Right kidney (tissue), 1 donor: ENCODE measurements at regions not wholly inside any gene's neighbourhood (a gene's known extent, or its start where the extent isn't known, plus 50 kb on each side); places are given as distances from the start of the nearest gene placed in this dataset.
A peak's percentile ranks its signal among the peaks of the same experiment; 100 is the strongest.

Experiments used
- DNase-seq: peaks from one replicate; pipeline ENCODE4 v3.0.0-alpha.2; 2016

DNA sequence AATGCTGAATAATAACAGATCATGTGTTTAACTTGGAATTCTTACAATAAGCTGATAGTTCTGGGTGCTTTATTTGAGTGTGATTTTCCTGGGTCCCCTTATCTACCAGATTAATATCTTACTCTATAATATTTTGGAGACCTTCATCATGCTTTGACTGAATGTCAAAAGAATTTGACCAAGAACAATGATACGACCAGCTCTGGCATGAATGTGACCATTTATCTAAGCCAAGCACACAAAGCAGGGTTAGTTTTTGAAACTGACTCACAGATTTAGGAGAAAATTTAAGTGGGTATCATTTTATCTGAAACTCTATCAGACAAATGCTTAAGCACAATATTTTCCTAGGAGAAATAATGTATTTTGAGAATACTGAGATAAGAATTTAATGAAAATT lies 677.0 kb downstream of the NYAP2 start:
- no peak for DNase-seq

DNA sequence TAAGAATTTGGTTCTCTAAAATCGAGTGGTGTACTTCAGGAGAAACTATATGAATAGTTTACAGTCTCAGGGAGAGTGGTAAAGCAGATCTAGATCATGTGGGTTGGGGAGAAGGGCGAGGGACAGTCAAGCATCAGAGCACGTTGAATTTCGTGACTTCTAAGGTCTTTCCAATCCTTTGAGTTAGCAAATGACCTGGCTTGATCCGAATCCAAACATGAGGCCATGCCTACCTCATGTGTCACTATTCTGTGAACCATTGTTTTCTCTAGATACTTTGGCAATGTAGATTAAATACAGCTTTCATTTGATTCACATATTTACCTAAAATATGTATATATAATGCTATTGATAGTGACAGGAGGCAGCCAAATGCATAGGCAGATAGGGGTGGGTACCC lies 674.9 kb downstream of the NYAP2 start:
- no peak for DNase-seq

DNA sequence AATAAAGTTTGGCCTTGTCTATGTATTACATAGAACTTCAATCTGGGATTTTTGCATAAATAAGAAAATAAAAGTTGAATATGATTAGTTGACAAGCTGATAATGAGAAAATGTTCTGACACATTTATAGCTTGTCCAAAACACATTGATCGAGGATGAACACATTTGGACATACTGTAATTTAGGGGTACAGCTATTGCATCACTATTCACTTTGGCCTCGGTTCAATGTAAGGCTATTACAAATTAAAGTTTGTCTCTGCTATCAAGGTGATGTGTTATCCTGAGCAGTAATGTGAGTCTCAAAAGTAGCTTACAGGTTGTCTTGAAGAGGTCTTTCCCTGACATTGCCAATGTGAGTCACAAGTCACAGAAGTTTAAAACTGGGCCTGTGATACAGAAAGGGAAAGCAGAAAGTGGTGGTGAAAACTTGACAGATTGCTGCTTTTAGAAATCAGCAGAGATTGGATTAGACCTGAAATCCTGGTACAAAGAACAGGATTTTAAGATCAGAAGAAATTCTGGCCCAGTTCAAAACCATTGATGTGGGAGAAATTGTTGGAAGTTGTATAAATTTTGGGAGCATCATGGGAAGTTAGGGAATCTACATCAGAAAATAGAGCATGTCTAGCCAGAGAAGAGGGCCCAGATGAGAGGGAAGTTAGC lies 674.1 kb downstream of the NYAP2 start:
- DNase-seq = no peak

DNA sequence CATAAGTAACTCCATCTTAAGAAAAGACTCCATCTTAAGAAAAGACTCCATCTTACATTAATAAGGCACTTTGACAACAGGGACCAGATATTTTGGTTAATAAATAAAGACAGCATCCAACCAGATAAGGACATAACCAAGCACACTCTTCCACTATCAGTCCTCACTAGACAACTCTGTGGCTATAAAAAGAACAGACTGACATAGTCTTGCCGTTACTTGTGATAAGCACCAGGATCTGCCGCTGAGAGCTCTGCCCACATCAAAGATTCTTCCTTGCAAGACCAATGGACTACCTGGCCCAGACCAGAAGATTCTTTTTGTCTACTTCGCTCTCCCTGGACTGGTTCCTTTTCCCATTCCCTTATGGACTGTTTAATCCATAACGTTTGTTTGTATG lies 667.4 kb downstream of the NYAP2 start:
- DNase-seq = no peak

DNA sequence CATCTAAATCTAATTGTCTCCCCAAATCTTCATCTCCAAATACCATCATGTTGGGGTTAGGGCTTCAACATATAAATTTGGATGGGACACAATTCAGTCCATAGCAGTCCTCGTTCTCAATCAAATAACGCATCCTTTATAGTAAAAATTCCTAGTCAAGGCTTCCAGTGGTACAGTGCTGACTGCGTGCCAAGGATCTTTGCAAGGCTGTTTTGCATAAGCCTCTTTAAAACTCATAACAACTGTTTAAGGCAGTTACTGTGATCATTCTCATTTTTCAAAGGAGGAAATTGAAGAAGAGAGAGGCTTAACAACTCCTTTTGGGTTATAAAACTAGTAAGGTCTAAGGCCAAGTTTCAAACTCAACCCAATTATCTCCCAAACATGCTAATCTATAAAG lies 666.9 kb downstream of the NYAP2 start:
- no peak for DNase-seq

DNA sequence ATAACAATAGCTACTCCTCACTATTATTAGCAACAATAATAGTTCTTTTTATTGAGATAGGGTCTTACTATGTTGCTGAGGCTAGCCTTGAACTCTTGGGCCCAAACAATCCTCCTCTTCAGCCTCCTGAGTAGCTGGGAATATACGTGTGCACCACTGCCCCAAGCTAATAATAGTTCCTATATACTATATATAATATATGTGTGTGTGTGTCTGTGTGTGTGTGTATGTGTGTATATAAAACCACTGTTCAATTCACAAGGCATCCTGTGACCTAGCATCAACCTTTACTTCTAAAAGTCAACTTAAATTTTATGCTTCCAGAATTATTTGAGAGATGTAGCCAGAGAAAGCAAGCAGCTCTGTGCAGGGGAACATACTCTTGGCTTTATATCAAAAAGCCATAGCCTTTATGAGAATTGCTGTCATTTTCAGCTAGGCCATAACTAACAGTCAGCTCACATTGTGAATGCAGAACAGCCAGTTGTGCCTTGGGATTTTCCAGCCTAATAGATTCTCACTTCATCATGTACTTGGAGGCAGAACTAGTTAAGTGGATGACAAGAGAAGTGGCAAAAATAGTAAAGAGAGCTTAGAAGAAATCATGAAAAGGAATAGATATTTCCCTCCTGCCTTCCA lies 665.5 kb downstream of the NYAP2 start:
- DNase-seq = no peak

DNA sequence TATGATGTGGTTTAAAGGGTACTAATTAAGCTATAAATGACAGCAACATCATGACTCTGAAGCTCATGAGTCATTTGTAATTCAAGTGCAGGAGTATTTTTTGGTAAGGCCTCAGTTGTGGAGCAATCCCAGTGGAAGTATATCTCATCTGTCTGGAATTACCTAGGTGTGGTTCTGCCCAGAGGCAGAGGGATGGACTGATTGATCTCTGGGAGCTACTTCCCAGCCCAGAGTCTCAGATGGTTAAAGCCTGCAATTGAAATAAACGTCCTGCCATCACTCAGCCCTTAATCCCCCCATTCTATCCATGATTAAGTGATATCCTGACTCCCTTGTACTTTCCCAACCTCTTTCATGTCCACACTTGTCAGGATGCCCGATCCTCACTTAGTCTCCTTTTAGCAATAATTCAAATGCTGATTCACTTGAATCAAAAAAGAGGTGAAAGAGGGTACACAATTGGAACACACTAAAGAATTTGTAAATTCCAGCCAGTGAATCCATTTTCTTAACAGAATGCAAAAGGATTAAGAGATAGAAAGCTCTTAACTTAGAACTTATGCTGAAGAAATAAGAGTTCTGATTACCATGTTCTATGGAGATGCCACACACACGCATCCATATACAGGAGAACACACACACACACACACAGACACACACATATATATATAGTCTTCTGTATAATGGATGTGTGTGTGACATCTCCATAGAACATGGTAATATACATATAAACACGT lies 664.4 kb downstream of the NYAP2 start:
- DNase-seq = no peak

DNA sequence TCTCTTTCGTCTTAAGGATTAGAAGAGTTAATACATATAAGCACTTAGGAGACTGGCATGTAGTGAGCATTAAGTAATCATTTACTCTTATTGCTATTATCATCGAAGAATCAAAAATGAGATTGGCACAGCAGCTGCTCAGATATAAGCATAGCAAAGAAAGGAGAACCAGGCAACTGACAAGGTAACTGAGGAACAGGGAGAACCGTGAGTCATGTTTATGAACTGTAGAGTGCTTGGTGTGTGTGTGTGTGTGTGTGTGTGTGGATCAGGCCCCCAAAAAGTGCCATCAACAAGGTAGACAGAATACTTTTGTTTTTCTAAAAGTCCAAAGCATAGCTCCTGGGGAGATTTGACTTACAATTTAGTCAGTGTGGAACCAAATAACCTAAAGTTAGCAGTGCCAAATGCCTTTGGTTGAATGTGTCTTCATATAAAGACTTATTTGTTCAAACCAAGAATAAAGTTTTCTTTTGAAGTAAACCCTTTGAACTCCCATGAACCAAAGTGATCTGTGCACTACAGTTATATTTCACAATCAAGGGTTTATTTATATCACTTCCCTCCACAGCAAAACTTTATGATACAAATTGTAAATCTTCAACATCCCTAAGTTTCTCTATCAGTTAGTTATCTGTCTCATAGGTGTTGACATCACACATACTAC lies 660.6 kb downstream of the NYAP2 start:
- DNase-seq = no peak

DNA sequence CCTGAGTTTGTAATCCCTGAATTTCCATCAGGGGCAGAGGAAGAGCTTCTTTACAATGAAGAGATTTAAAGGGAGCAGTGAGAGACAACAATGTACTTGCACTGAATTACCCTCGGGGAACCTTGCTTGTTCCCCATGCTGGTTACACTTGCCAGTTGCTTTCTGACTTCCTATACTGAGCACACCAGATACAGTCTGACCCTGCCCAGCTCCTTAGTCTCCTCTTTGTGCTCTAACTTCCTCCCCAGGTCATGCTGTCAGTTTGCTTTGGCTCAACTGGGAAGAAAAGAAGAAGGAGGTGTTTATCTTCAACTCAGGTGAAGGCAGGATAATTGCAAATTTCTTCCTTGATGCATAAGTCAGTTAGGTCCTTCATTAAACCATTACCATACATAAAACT lies 658.4 kb downstream of the NYAP2 start:
- no peak for DNase-seq

DNA sequence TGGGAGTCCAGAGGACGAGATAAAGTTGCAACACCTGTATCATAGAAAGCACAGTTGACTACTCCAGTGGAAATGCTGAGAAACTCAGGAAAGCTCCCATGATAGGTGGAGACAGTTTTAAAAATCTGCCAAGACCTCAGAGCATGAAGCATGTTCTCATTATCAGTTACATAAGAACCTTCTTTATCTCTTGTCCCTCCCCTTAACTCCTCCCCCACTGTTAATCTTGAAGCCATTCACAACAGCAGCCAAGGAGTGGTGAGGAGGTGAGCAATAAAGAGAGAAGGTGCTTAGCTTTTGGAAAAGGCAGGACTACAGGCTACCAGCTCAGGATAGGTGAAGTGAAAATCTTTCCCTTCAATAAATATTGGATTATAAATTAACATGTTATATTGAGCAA lies 657.9 kb downstream of the NYAP2 start:
- DNase-seq = no peak

DNA sequence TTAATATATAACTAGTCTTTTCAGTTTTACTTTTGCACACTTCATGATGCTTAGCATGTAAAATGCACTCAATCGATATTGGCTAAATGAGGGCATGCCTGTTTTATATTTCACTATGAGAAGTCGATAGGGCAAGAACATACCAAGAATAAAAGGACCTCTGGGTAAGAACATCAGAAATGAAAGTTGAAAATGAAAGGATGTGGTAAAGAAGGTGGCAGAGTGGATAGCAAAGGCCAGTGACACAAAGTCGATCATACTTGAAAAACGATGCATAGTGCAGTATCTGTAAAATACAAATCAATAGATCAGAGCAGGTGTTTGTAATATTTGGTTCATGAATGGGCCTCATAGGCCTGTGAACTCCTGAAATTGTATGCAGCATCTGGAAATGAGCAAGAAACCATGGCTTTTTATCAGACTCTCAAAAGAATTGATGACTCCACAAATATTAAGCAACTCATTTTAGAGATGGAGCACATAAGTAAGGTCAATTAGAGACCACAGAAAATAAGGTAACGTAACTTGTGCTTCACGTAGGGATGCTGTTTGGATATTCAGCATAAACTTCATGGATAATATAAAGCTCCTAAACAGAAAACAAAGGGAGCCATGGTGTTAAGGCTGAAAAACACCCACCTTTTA lies 653.4 kb downstream of the NYAP2 start:
- DNase-seq = no peak

DNA sequence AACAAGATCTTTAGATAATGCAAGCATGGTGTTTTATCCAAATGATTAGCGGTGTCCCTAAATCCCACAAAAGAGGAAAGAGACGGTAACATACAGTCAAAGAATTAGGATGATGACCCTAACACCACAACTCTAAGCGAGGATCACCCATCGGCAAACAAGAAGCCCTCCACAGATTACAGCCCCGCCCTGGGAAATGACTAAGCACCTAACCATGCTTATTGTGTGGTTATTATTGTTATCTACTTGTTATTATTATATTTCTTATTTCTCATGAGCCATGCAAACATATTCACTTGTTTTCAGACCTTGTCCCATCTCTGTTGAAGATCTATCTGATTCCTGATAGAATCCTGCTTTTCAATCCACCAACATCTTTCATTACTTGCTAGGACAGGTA lies 651.3 kb downstream of the NYAP2 start:
- DNase-seq = no peak

DNA sequence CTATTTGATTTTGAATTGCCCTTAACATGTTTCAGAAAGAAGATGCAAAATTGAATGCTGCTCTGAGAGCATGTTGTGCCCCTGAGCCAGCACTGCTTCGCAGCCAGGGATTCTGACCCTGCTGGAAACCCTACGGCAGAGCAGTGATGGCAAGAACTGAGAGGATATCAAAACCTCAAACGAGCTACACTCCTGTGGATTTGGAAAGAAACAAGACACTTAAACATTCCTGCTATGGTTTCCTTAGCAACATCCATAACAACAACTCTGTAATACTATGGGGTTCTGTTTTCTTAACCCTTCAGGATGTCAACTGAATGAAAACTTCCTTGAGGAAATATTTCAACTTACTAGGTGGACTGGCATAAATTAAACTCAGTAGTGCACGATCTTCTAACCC lies 649.1 kb downstream of the NYAP2 start:
- peak; percentile 8 for DNase-seq

DNA sequence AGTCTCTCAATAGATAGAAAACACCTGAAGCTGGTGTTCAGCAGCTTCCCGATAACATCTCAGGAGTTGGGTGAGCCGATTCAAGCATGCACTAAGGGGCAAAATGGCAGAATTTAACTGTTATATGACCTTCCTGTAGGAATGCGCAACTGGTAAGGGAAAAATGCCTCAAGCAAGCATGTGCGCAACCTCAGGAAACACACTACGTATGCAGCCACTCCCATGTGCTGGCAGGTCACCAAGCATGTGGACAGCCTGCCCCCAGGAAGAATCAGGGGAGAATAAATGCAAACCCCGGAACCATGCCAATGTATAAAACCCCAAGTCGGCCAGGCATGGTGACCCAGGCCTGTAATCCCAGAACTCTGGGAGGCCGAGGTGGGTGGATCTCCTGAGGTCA lies 645.6 kb downstream of the NYAP2 start:
- DNase-seq = no peak

DNA sequence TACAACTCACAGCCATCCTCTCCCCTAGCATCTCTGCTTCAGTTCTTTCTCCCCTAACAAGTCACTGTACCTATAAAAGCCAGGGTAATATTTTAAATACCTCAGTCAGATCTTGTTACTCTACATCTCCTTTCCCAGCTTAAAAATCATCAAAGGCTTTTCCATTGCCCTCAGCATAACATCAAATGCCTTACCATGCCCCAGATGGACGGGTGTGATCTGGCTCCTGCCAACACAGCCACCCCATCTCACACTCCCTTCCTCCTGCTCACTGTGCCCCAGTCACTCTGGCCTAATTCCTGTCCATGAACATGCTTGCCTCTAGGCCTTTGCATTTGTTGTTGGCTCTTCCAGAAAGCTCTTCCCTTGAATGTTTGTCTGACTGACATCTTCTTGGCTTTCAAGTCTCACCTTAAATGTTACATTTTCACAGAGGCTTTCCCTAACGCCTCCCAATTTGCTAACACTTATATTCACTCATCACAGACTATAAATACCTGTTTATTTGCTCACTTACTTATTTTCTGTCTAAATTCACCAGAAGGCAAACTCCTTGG lies 640.9 kb downstream of the NYAP2 start:
- DNase-seq = no peak

DNA sequence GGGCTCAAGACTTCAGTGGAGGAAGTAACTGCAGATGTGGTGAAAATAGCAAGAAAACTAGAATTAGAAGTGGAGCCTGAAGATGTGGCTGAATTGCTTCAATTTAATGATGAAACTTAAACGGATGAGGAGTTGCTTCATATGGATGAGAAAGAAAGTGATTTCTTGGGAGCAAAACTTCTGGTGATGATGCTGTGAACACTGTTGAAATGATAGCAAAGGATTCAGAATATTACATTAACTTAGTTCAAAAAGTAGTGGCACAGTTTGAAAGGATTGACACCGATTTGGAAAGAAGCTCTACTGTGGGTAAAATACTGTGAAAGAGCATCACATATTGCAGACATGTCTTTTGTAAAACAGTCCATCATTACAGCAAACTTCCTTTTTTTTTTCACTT lies 638.0 kb downstream of the NYAP2 start:
- DNase-seq = no peak

DNA sequence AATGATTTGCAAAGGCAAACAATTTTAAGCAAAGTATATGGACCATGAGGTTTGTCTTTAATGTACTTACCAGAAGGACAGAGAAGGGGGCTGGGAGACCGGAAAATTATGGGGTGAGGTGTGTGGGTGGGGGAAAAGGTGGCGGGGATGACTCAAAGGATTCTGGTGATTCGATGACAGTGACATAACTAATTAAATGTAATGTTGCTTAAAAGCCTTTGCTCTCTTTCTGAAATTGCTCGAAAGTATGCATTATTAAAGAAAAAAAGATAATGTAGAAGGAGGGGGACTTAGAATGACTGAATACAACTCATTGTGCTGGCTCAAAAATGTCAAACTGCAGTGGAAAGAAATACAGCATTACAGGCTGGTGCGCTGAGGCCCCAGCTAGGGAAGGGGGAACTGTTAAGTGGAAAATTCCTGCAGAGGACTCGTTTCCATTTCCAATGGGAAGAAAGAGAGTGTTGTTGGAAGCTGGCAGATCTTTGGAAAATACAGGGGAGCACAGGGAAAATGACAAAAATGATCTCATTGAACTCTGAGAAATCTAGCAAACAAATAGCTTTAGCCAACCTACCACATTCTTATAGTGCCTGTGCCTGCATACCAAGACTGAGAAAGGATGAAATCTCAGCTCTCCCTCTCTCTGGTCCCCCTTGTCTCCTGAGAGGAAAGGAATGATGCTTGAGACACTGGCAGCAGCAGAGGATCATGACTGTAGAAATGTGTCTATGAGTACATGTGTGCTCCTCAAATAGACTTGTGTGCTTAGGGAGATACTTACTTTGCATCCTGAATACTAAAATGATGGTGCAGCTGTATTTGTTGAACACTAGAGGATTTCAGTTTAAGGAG lies 632.4 kb downstream of the NYAP2 start:
- peak; percentile 28 for DNase-seq

DNA sequence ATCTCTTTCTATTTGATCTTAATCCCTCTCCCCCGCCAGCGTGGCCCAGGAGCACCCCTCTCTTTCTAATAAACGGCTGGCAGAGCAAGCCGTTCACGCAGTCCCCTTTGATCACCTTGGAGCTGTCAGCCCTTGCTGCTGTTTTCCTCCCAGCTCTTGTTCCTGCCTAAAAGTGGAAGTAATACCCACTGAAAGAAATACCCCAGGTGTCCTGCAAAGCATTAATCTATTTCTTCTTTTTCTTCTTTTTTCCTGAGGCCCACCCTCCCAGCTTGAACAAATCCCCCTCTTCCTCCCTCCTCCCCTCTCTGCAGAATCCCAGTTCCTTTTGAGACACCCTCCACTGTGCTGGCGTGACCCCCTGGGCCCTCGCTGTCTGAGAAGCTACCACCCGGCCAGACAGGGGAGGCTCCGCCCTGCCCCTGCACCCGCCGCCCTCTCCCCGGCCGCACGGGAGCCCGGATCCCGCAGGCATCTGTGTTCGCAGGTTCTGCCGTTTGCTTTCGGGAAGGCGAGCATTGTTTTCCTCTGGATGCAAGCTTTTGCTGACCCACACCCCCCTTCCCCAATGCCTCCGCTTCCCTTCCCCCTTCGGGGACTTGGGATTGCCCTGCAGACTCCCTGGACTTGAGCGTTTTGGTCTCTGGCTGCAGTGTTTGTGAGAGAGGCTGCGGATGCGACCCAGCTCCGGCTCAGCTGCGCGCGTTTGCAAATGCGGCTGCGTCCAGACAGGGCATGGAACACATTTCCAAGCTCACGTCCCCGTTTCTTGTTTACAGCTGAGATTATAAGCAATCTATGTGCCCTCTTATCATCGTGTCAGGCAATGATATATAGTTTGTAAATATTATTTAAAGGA lies 631.5 kb downstream of the NYAP2 start:
- peak; percentile 90 for DNase-seq

DNA sequence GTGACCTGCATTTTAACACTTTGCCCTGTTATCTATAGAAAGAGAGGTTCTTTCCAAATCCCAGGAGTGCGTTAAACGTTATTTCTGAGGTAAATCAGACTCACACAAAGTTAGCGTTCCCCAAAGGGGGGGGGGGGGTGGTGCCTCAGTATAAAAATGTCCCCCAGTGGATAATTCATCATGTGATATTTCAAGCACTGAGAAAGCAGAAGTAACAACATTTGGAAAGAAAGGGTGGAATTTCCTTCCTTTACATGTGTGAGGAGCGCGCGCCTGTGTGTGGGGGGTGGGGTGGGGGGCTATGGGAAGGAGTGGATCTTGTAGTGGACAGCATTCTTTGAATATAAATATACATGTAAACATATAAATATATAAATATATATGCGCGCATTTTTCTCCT lies 630.9 kb downstream of the NYAP2 start:
- peak; percentile 19 for DNase-seq

DNA sequence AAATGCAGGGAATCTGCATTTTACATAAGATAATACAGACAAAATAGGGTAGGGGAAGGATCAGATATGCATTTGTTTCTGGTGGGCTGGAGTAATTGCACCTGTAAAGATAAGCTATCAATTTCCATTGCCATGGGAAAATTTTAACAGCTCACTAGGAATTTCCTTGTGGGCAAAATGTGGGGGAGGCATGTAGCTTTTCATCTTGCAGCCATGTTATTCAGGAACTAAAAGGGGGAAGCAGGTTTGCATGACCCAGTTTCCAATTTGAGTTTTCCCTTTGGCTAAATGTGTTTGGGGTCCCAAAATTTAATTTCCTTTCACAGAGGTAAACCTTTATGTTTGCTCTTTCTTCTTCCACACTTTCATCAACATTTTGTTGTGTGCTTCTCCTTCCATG lies 624.4 kb downstream of the NYAP2 start:
- no peak for DNase-seq

DNA sequence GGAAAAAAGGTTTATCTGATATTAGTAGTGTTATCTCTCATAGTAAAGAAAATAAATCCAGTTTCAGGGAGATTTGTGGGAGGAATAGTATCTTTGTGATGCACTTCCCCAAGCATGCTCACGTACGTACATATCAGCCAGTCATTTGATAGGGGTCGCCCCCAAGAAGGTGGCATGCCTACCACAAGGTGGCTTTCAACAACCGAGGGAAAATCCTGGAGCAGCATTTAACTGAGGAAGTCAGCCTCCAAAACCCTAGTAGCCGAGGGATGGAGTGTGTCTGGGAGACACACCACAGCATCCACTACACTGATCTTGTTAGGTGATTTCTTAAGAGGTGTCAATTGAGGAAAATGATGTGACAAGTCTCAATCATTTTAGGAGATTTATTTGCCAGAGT lies 623.9 kb downstream of the NYAP2 start:
- no peak for DNase-seq
